ENCODE measurements at regions not wholly inside any gene's neighbourhood (a gene's known extent, or its start where the extent isn't known, plus 50 kb on each side); places are given as distances from the start of the nearest gene placed in this dataset.

DNA sequence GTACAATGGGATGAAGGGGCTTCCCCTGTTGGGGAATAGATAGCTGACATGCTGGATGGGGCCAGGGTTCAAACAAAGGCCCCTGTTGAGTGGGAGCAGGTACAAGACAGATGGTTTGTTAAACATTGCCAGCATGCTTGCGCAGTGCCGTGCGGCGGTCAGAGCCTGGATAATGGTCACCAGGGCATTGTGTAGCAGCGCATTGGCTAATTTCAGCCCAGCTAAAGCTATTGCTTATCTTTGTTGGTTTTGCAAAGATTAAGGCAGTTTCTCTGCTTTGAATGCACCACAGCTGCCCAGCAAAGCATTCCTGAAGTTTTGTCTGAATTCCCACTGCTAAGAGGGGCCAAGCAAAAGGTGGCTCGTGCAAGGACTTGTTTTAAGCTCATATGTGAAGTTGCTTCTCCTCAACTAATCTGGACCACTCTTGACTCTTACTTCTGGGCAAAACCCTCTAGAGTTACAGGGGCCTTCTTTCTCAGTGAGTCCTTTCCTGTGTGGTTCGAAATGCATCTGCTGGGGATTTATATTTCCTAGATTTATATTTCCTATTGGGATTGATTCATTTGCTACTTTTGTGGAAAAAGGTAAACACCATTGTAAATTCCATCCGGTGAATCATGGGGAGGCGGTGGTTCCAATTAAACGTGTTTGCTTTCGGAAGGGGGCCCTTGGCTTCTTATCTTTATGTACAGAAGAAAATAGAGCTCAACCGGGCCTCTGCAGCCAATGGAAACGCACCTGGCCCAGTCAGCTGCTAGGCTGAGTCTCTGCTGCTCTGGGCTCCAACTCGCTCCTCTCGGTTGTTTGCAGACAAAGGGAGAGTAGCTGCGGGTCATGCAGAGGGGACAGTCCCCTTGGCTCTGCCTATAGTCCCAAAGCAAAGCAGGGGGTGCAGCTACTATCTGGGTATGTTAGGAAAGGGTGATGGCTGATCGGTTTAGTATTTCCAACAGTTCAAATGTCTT is 72.1 kb downstream of the FOXA2 start:
- no peak for TF ChIP-seq SUZ12 (IDR thresholded peaks at IDR 0.05; ENCODE audit: extremely low read depth, insufficient read depth, insufficient read length)
- no peak for TF ChIP-seq ZNF274 (IDR thresholded peaks at IDR 0.05; ENCODE audit: low read depth, low read length)
- TF ChIP-seq YY1 (IDR thresholded peaks at IDR 0.05; ENCODE audit: insufficient read depth, insufficient read length): no peak
- no peaks in the 10 kb centered on the region for H3K27me3 ChIP-seq (ENCODE audit: insufficient read depth, insufficient read length)
- H3K9me3 ChIP-seq (ENCODE audit: insufficient read depth, low read length): no peaks in the 10 kb centered on the region
- H3K4me1 ChIP-seq (ENCODE audit: insufficient read depth, insufficient read length): no peaks in the 10 kb centered on the region
- DNase-seq (ENCODE audit: low read depth, low spot score): no peak
- no peak overlapping the region for H3K4me3 ChIP-seq (ENCODE audit: insufficient read length, low read depth)
- H3K9ac ChIP-seq (ENCODE audit: insufficient read length, low read depth): no peak overlapping the region
- no peaks in the 10 kb centered on the region for H3K36me3 ChIP-seq (ENCODE audit: insufficient read depth, insufficient read length, low read length)

GRCh38 chr20:22509843-22510147 is 74.6 kb downstream of the FOXA2 start:
- no peak for DNase-seq (ENCODE audit: low read depth, low spot score)
- Histone ChIP-seq H3K4me1 (ENCODE audit: insufficient read depth, insufficient read length) (no peaks in the 10 kb centered on the region), H3K9ac (ENCODE audit: insufficient read length, low read depth) (no peak overlapping the region), H3K9me3 (ENCODE audit: insufficient read depth, low read length) (no peaks in the 10 kb centered on the region), H3K27me3 (ENCODE audit: insufficient read depth, insufficient read length) (no peaks in the 10 kb centered on the region), H3K4me3 (ENCODE audit: insufficient read length, low read depth) (no peak overlapping the region), H3K36me3 (ENCODE audit: insufficient read depth, insufficient read length, low read length) (no peaks in the 10 kb centered on the region)
- TF ChIP-seq SUZ12 (IDR thresholded peaks at IDR 0.05; ENCODE audit: extremely low read depth, insufficient read depth, insufficient read length) (no peak), YY1 (IDR thresholded peaks at IDR 0.05; ENCODE audit: insufficient read depth, insufficient read length) (no peak), ZNF274 (IDR thresholded peaks at IDR 0.05; ENCODE audit: low read depth, low read length) (no peak)

DNA sequence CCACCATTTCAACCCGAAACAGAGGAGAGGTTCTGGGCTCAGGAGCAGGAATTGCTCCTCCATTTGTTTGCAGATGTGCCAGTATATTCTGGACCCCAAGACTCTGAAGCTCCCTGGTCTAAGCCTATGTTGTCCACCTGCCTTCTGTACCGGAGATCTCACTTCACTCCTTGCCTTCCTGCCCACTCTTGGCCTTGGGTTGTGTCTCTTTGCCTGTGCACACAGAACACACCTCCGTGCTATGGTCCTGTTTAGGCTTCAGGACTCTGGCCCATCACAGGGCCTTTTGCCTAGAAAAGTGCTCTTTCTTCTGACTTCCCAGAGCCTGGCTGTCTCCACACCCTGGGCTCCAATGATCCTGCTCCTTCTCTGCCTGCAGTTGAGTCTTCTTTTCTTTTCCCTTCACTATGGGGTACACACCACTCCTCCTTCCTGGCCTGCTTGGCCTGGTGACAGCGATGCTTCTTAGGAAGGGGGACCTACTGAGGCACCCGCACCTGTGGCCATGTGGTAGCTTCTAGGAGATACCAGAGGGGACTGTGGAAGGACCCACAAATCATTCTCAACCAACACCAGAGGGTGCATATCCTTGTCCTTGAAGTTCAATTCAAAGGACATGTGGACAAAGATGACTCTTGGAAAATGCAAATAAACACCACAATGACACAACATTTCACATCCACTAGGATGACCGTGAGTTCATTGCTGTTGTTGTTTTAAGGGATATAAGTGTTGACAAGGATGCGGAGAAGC is 75.1 kb downstream of the FOXA2 start:
- H3K36me3 ChIP-seq (ENCODE audit: insufficient read depth, insufficient read length, low read length): no peaks in the 10 kb centered on the region
- TF ChIP-seq ZNF274 (IDR thresholded peaks at IDR 0.05; ENCODE audit: low read depth, low read length) (no peak), YY1 (IDR thresholded peaks at IDR 0.05; ENCODE audit: insufficient read depth, insufficient read length) (no peak), SUZ12 (IDR thresholded peaks at IDR 0.05; ENCODE audit: extremely low read depth, insufficient read depth, insufficient read length) (no peak)

GRCh38 chr20:22508426-22508825 is 75.9 kb downstream of the FOXA2 start:
- Histone ChIP-seq H3K4me1 (ENCODE audit: insufficient read depth, insufficient read length) (no peaks in the 10 kb centered on the region), H3K9me3 (ENCODE audit: insufficient read depth, low read length) (no peaks in the 10 kb centered on the region), H3K4me3 (ENCODE audit: insufficient read length, low read depth) (no peak overlapping the region), H3K9ac (ENCODE audit: insufficient read length, low read depth) (no peak overlapping the region), H3K27me3 (ENCODE audit: insufficient read depth, insufficient read length) (no peaks in the 10 kb centered on the region), H3K36me3 (ENCODE audit: insufficient read depth, insufficient read length, low read length) (no peaks in the 10 kb centered on the region)
- no peak for DNase-seq (ENCODE audit: low read depth, low spot score)
- no peak for TF ChIP-seq SUZ12 (IDR thresholded peaks at IDR 0.05; ENCODE audit: extremely low read depth, insufficient read depth, insufficient read length)
- TF ChIP-seq ZNF274 (IDR thresholded peaks at IDR 0.05; ENCODE audit: low read depth, low read length): no peak
- TF ChIP-seq YY1 (IDR thresholded peaks at IDR 0.05; ENCODE audit: insufficient read depth, insufficient read length): no peak

More for the DNA sequence above, 75.1 kb downstream of the FOXA2 start:
- DNase-seq (ENCODE audit: low read depth, low spot score): no peak
- no peak overlapping the region for H3K4me3 ChIP-seq (ENCODE audit: insufficient read length, low read depth)
- H3K9me3 ChIP-seq (ENCODE audit: insufficient read depth, low read length): no peaks in the 10 kb centered on the region
- no peaks in the 10 kb centered on the region for H3K4me1 ChIP-seq (ENCODE audit: insufficient read depth, insufficient read length)
- H3K9ac ChIP-seq (ENCODE audit: insufficient read length, low read depth): no peak overlapping the region
- H3K27me3 ChIP-seq (ENCODE audit: insufficient read depth, insufficient read length): no peaks in the 10 kb centered on the region

GRCh38 chr20:22507240-22507961 is 77.0 kb downstream of the FOXA2 start:
- TF ChIP-seq YY1 (IDR thresholded peaks at IDR 0.05; ENCODE audit: insufficient read depth, insufficient read length) (no peak), ZNF274 (IDR thresholded peaks at IDR 0.05; ENCODE audit: low read depth, low read length) (no peak), SUZ12 (IDR thresholded peaks at IDR 0.05; ENCODE audit: extremely low read depth, insufficient read depth, insufficient read length) (no peak)
- Histone ChIP-seq H3K27me3 (ENCODE audit: insufficient read depth, insufficient read length) (no peaks in the 10 kb centered on the region), H3K4me3 (ENCODE audit: insufficient read length, low read depth) (no peak overlapping the region), H3K36me3 (ENCODE audit: insufficient read depth, insufficient read length, low read length) (no peaks in the 10 kb centered on the region), H3K9ac (ENCODE audit: insufficient read length, low read depth) (no peak overlapping the region), H3K4me1 (ENCODE audit: insufficient read depth, insufficient read length) (no peaks in the 10 kb centered on the region), H3K9me3 (ENCODE audit: insufficient read depth, low read length) (no peaks in the 10 kb centered on the region)
- no peak for DNase-seq (ENCODE audit: low read depth, low spot score)

DNA sequence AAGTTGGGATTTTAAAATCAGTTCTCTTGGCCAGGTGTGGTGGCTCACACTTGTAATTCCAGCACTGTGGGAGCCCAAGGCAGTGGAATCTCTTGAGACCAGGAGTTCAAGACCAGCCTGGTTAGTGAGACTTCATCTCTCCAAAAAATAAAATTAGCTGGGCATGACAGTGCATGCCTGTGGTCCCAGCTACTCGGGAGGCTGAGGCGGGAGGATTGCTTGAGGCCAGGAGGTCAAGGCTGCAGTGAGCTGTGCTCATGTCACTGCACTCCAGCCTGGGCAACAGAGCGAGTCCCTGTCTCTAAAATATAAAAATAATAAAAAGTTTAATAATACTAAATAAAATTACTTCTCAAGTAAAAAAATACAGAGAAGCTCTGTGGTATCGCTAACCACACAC is 77.5 kb downstream of the FOXA2 start:
- no peak for TF ChIP-seq ZNF274 (IDR thresholded peaks at IDR 0.05; ENCODE audit: low read depth, low read length)
- Histone ChIP-seq H3K36me3 (ENCODE audit: insufficient read depth, insufficient read length, low read length) (no peaks in the 10 kb centered on the region), H3K4me1 (ENCODE audit: insufficient read depth, insufficient read length) (no peaks in the 10 kb centered on the region), H3K4me3 (ENCODE audit: insufficient read length, low read depth) (no peak overlapping the region), H3K9ac (ENCODE audit: insufficient read length, low read depth) (no peak overlapping the region), H3K27me3 (ENCODE audit: insufficient read depth, insufficient read length) (no peaks in the 10 kb centered on the region), H3K9me3 (ENCODE audit: insufficient read depth, low read length) (no peaks in the 10 kb centered on the region)
- DNase-seq (ENCODE audit: low read depth, low spot score): no peak
